Mammary epithelial cell (primary cell): ENCODE measurements at regions not wholly inside any gene's neighbourhood (a gene's known extent, or its start where the extent isn't known, plus 50 kb on each side); places are given as distances from the start of the nearest gene placed in this dataset.

Source experiments
- CTCF ChIP-seq, 2 donors: IDR thresholded peaks in 1 of 2; conservative IDR thresholded peaks in 1 of 2; 2 replicates each; pipeline ENCODE4 v1.5.1; 2011 to 2012; ENCODE audit warnings: inconsistent platforms in 2 of 2, low read length in 2 of 2, mild to moderate bottlenecking in 2 of 2, control low read depth in 1 of 2, low read depth in 1 of 2; ENCODE audit not compliant: insufficient read depth in 1 of 2; ENCODE audit errors: extremely low read depth in 1 of 2
- EZH2 ChIP-seq: IDR thresholded peaks from 2 replicates; pipeline ENCODE4 v1.6.1; 2012; ENCODE audit warnings: low read length, inconsistent platforms, borderline replicate concordance

- TF ChIP-seq CTCF (conservative IDR thresholded peaks at IDR 0.05 in 1 of 2, IDR thresholded peaks at IDR 0.05 in 1 of 2; ENCODE audit: extremely low read depth in 1 of 2, insufficient read depth in 1 of 2, low read depth in 1 of 2, low read length in 2 of 2) = no peak
- TF ChIP-seq EZH2 = no peak
Observed at GRCh38 chr12:124664395-124665111, 97.1 kb upstream of the NCOR2 start.
